ENCODE measurements at regions not wholly inside any gene's neighbourhood (a gene's known extent, or its start where the extent isn't known, plus 50 kb on each side); places are given as distances from the start of the nearest gene placed in this dataset.

DNA sequence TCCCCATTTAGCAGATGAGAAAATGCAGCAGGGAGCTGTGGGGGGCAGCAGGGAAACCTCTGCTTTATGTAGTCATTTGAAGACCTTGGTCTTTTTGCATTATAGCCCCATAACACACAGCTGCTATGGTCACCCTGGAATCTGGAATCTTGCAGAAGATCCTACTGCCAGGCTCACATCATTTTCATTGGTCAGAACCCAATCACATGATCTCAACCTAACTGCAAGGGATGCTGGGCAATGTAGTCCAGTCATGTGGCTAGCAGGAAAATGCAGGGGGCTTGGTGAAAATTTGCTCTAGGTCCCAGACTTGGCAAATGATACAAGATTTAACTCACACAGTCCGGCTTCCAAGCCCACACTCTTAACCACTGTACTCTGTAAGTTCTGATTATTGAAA is 1028.7 kb downstream of the AACS start:
- TF ChIP-seq CEBPB (IDR thresholded peaks at IDR 0.05) (no peak), TEAD4 (IDR thresholded peaks at IDR 0.05) (no peak), RAD21 (IDR thresholded peaks at IDR 0.05; ENCODE audit: low read depth) (no peak), NFIC (IDR thresholded peaks at IDR 0.05) (no peak), EP300 (IDR thresholded peaks at IDR 0.05; ENCODE audit: borderline replicate concordance) (no peak), TAF1 (IDR thresholded peaks at IDR 0.05; ENCODE audit: low read depth) (no peak)
- TF ChIP-seq, protein P1, sequence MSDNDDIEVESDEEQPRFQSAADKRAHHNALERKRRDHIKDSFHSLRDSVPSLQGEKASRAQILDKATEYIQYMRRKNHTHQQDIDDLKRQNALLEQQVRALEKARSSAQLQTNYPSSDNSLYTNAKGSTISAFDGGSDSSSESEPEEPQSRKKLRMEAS (IDR thresholded peaks at IDR 0.05) = no peak
